K562 (cell line): ENCODE measurements at regions not wholly inside any gene's neighbourhood (a gene's known extent, or its start where the extent isn't known, plus 50 kb on each side); places are given as distances from the start of the nearest gene placed in this dataset.

ENCODE experiments used
- ATAC-seq: fragments of 200-7000 bp; cut with Tn5 transposase; 3 replicates; pipeline ENCODE4 v1.9.1; 2020; ENCODE audit warnings: moderate library complexity
- BruUV-seq: library from RNA; stranded (reverse); fragments of 400-500 nt; replicated peaks from 2 replicates; lab custom pipeline; 2021; lab: Mats Ljungman, UMichigan
- CTCF ChIA-PET: fragments of 300-600 bp; formaldehyde crosslinking; extraction: SDS; loops from one replicate; lab custom pipeline; 2021; ENCODE audit warnings: low intra/inter-chr PET ratio; lab: Yijun Ruan, JAX
- POLR2A ChIA-PET: fragments of 300-600, 350-650 bp; sonication (Branson Sonifier 250); formaldehyde crosslinking; extraction: SDS; loops from one replicate; lab custom pipeline; 2021; ENCODE audit warnings: antibody characterized with exemption, inconsistent platforms; lab: Yijun Ruan, JAX
- DNase-seq, 4 experiments: peaks; one replicate each; pipeline versions ENCODE4 v3.0.0 to v3.0.0-alpha.2; 2011 to 2018; ENCODE audit warnings: low spot score in 3 of 4, mixed read lengths in 3 of 4; ENCODE audit errors: extremely low read depth in 1 of 4
- FAIRE-seq: peaks from 2 replicates; lab custom pipeline; 2011; peaks lifted over from hg19 to GRCh38; lab: Jason Lieb, UNC
- H2AFZ ChIP-seq: 2 replicates; pipeline ENCODE4 v1.6.0; 2011; ENCODE audit warnings: low read depth, low read length, control low read depth, inconsistent platforms
- H3K27ac ChIP-seq: fragments of 200-600 bp; 3 replicates; pipeline ENCODE4 v1.8.0; 2011; ENCODE audit warnings: low read depth, mild to moderate bottlenecking, control low read depth, inconsistent platforms, low read length, moderate library complexity, mixed read lengths; ENCODE audit errors: extremely low read depth
- H3K27me3 ChIP-seq, 2 experiments: fragments of 300-600 bp in 1 of 2; 2 replicates in 1 of 2; 3 replicates in 1 of 2; pipeline versions ENCODE4 v1.6.0 to v1.8.0; 2011; ENCODE audit warnings: inconsistent platforms in 2 of 2, low read length in 2 of 2, mild to moderate bottlenecking in 1 of 2, mixed read lengths in 1 of 2, moderate library complexity in 1 of 2; ENCODE audit not compliant: control insufficient read depth in 2 of 2, insufficient read depth in 2 of 2
- H3K36me3 ChIP-seq: fragments of 300-600 bp; 3 replicates; pipeline ENCODE4 v1.8.0; 2011; ENCODE audit warnings: mild to moderate bottlenecking, low read length, inconsistent platforms; ENCODE audit not compliant: control insufficient read depth, insufficient read depth
- H3K4me1 ChIP-seq, 2 experiments: fragments of 200-600 bp in 1 of 2; replicated peaks in 1 of 2; 2 replicates in 1 of 2; 3 replicates in 1 of 2; pipeline versions ENCODE4 v1.5.1 to v1.8.0; 2011; ENCODE audit warnings: inconsistent platforms in 2 of 2, low read length in 2 of 2, mild to moderate bottlenecking in 1 of 2, mixed read lengths in 1 of 2, moderate library complexity in 1 of 2; ENCODE audit not compliant: control insufficient read depth in 2 of 2, insufficient read depth in 2 of 2
- H3K4me2 ChIP-seq: 2 replicates; pipeline ENCODE4 v1.6.1; 2011; ENCODE audit warnings: low read length, control low read depth, inconsistent platforms, mixed read lengths; ENCODE audit not compliant: insufficient read depth
- H3K4me3 ChIP-seq: fragments of 200-600 bp; sonication (generic), shearing (Covaris generic); 2 replicates; pipeline ENCODE4 v1.5.1; 2016; ENCODE audit warnings: control low read depth, inconsistent platforms
- H3K79me2 ChIP-seq: fragments of 200-600 bp; 3 replicates; pipeline ENCODE4 v1.8.0; 2011; ENCODE audit warnings: low read length, inconsistent platforms; ENCODE audit not compliant: control insufficient read depth, insufficient read depth
- H3K9ac ChIP-seq, 2 experiments: 2 replicates each; pipeline versions ENCODE4 v1.6.0 to v1.6.1; 2011; ENCODE audit warnings: low read depth in 2 of 2, low read length in 2 of 2, control low read depth in 1 of 2, inconsistent platforms in 1 of 2, mild to moderate bottlenecking in 1 of 2, mixed read lengths in 1 of 2; ENCODE audit not compliant: insufficient read depth in 1 of 2
- H3K9me1 ChIP-seq: one replicate; pipeline ENCODE4 v1.6.0; 2011; ENCODE audit warnings: inconsistent platforms, mild to moderate bottlenecking, low read length, moderate library complexity; ENCODE audit not compliant: control insufficient read depth, insufficient read depth
- H3K9me3 ChIP-seq: replicated peaks from 2 replicates; pipeline ENCODE4 v1.5.1; 2011; ENCODE audit warnings: low read depth, low read length, inconsistent platforms; ENCODE audit not compliant: control insufficient read depth, insufficient read depth
- H4K20me1 ChIP-seq: replicated peaks from 2 replicates; pipeline ENCODE4 v1.6.1; 2011; ENCODE audit warnings: low read length, inconsistent platforms, mixed read lengths; ENCODE audit not compliant: control insufficient read depth, insufficient read depth
- CREB3L1 ChIP-seq: fragments of 450-650 bp; IDR thresholded peaks from 2 replicates; pipeline ENCODE4 v1.6.1; 2014; ENCODE audit warnings: low read depth, mild to moderate bottlenecking, moderate library complexity, borderline replicate concordance
- GATAD2A ChIP-seq: fragments of 450-650 bp; IDR thresholded peaks from 2 replicates; pipeline ENCODE4 v1.6.1; 2017
- KDM1A ChIP-seq, 2 experiments: fragments of 450-650 bp; IDR thresholded peaks; 2 replicates each; pipeline ENCODE4 v1.6.1; 2016; ENCODE audit warnings: mild to moderate bottlenecking in 2 of 2
- PHF20 ChIP-seq: fragments of 450-650 bp; IDR thresholded peaks from 2 replicates; pipeline ENCODE4 v1.6.1; 2018; ENCODE audit not compliant: partially characterized antibody
- RFX1 ChIP-seq: fragments of 450-650 bp; IDR thresholded peaks from 2 replicates; pipeline ENCODE4 v1.6.1; 2016; ENCODE audit warnings: mild to moderate bottlenecking, moderate library complexity
- TCF7L2 ChIP-seq: fragments of 150-350 bp; IDR thresholded peaks from 2 replicates; pipeline ENCODE4 v1.6.1; 2016; ENCODE audit warnings: low read depth, mild to moderate bottlenecking, low read length, moderate library complexity
- ZNF766 ChIP-seq: fragments of 200-800 bp; sonication (Bioruptor generic); conservative IDR thresholded peaks from 2 replicates; pipeline ENCODE4 v1.6.1; 2016; ENCODE audit warnings: missing genetic modification characterization, missing compliant biosample characterization
- WGBS: fragments of 100-300 bp; shearing (Covaris generic); methylation state at CpG from one replicate; pipeline ENCODE4 v1.1.6; 2016; ENCODE audit warnings: low coverage, mixed read lengths; ENCODE audit not compliant: insufficient coverage; ENCODE audit errors: missing lambda C conversion rate; 5-methylcytosine and 5-hydroxymethylcytosine counted together
- in situ Hi-C: fragments of 300-500 bp; cut with MboI; formaldehyde crosslinking; loops from 4 replicates; pipeline ENCODE4 v1.15.0; 2018; ENCODE audit warnings: inconsistent platforms, mixed read lengths
- intact Hi-C: fragments of 100-400 bp; cut with micrococcal nuclease; formaldehyde crosslinking; loops from 2 replicates; pipeline ENCODE4 v1.14.2; 2022

- no peak overlapping the region for H2AFZ ChIP-seq
- H3K9me3 ChIP-seq: no peaks in the 10 kb centered on the region
- no peak for TF ChIP-seq TCF7L2
- no peak for TF ChIP-seq CREB3L1
- TF ChIP-seq ZNF766: no peak
- 0 out of 4 replicates have a peak, but pooled peaks of 1 of the 2 experiments have one; percentile 21 for TF ChIP-seq KDM1A (IDR thresholded peaks at IDR 0.05)
- no peak for TF ChIP-seq GATAD2A
- no peak for TF ChIP-seq PHF20
- no peak for TF ChIP-seq RFX1
- peaks cover 0 to 42% of the 10 kb centered on the region in 2 experiments; a peak in 2 of 5 replicates for H3K4me1 ChIP-seq
- H4K20me1 ChIP-seq: peaks cover 6% of the 10 kb centered on the region; the same call in 1 of the 2 replicates
- no peaks in the 10 kb centered on the region for H3K79me2 ChIP-seq
- in situ Hi-C loops (no loop called here), intact Hi-C loops (no loop called here)
- H3K4me2 ChIP-seq: no peak overlapping the region
- H3K9ac ChIP-seq: no peak overlapping the region
- FAIRE-seq: no peak
- no peak overlapping the region for H3K27ac ChIP-seq
- DNase-seq: peak in 1 of 4 experiments; percentile 10
- no peak overlapping the region for H3K4me3 ChIP-seq
- ATAC-seq: no peak
- CTCF ChIA-PET: no interaction called here
- POLR2A ChIA-PET: no interaction called here
- 4% methylated on average over 13 of the region's 15 CpGs for WGBS
- H3K27me3 ChIP-seq: peaks cover 38 to 60% of the 10 kb centered on the region in 2 experiments
- H3K9me1 ChIP-seq: no peaks in the 10 kb centered on the region
- H3K36me3 ChIP-seq: no peaks in the 10 kb centered on the region
- no TSS peak for BruUV-seq
Observed at GRCh38 chr7:380139-380485, 90.1 kb downstream of the FOXL3 start.
